Esophagus squamous epithelium (tissue), 5 donors: ENCODE measurements at regions not wholly inside any gene's neighbourhood (a gene's known extent, or its start where the extent isn't known, plus 50 kb on each side); places are given as distances from the start of the nearest gene placed in this dataset.

Experiments
- DNase-seq: peaks from one replicate; lab custom pipeline; 2025; lab: John Stamatoyannopoulos, UW
- H3K27ac ChIP-seq, 4 donors: fragments of 200-600 bp; sonication (generic); one replicate each; pipeline ENCODE4 v1.5.1; 2016 to 2019; ENCODE audit warnings: mild to moderate bottlenecking in 1 of 4
- H3K27me3 ChIP-seq, 4 donors: fragments of 200-600 bp; sonication (generic); 1 replicate in 3 of 4; 2 replicates in 1 of 4; pipeline versions ENCODE4 v1.5.1 to v1.6.0; 2017 to 2021; ENCODE audit warnings: antibody characterized with exemption in 1 of 4
- H3K36me3 ChIP-seq, 3 donors: fragments of 200-600 bp; sonication (generic); one replicate each; pipeline ENCODE4 v1.5.1; 2016 to 2019
- H3K4me1 ChIP-seq, 3 donors: fragments of 200-600 bp; sonication (generic); one replicate each; pipeline ENCODE4 v1.5.1; 2017 to 2019
- H3K4me3 ChIP-seq, 4 donors: fragments of 200-600 bp; sonication (generic); 1 replicate in 3 of 4; 2 replicates in 1 of 4; pipeline ENCODE4 v1.5.1; 2016 to 2019; ENCODE audit warnings: mild to moderate bottlenecking in 2 of 4, moderate library complexity in 1 of 4
- H3K9me3 ChIP-seq, 3 donors: fragments of 200-600 bp; sonication (generic); one replicate each; pipeline ENCODE4 v1.5.1; 2016 to 2019
- CTCF ChIP-seq, 6 experiments: fragments of 450-650 bp in 4 of 6; fragments of 200-600 bp in 2 of 6; sonication (generic) in 2 of 6; IDR thresholded peaks; one replicate each; pipeline ENCODE4 v1.5.1; 2016 to 2019; ENCODE audit warnings: antibody characterized with exemption in 6 of 6, mild to moderate bottlenecking in 4 of 6, moderate library complexity in 4 of 6
- POLR2A ChIP-seq, 4 donors: fragments of 450-650 bp; IDR thresholded peaks; one replicate each; pipeline ENCODE4 v1.6.1; 2017; ENCODE audit warnings: antibody characterized with exemption in 4 of 4, mild to moderate bottlenecking in 4 of 4, moderate library complexity in 3 of 4
- WGBS, 2 donors: methylation state at CpG; one replicate each; pipeline ENCODE4 v1.1.5; 2018; 5-methylcytosine and 5-hydroxymethylcytosine counted together
- intact Hi-C: fragments of 100-400 bp; cut with DNase I; formaldehyde crosslinking; loops from one replicate; pipeline ENCODE4 v1.15.0; 2022
- donor health status: DM: yes; HTN: yes; CAD: no.

- TF ChIP-seq CTCF (IDR thresholded peaks at IDR 0.05), result no peak
- no peak for TF ChIP-seq POLR2A (IDR thresholded peaks at IDR 0.05)
- H3K4me1 ChIP-seq, result peaks cover 0 to 12% (median 0%) of the 10 kb centered on the region in 3 donors
- no peaks in the 10 kb centered on the region for H3K9me3 ChIP-seq
- peak overlapping the region in 1 of 4 donors; percentile 34 for H3K27ac ChIP-seq
- H3K4me3 ChIP-seq, result no peak overlapping the region
- H3K27me3 ChIP-seq, result no peaks in the 10 kb centered on the region
- no peak for DNase-seq
- no peaks in the 10 kb centered on the region for H3K36me3 ChIP-seq
- WGBS, 2 donors, result 36 to 65% methylated on average over 1 of the region's 1 CpG
- intact Hi-C loops, result loop anchor here (10.0 kb wide), 1 partner anchor 532 kb away; no protein-coding TSS in a partner anchor
Observed at GRCh38 chr3:178967177-178967532, 104.5 kb downstream of the ZMAT3 start.

- peak overlapping the region in 1 of 4 donors; percentile 34 for H3K4me3 ChIP-seq
- 23 to 38% methylated on average over 6 of the region's 6 CpGs for WGBS, 2 donors
- peak overlapping the region in 1 of 4 donors; percentile 34 for H3K27ac ChIP-seq
- DNase-seq, result no peak
- H3K9me3 ChIP-seq, result no peaks in the 10 kb centered on the region
- intact Hi-C loops, result loop anchor here (10.0 kb wide), 1 partner anchor 532 kb away; no protein-coding TSS in a partner anchor
- no peaks in the 10 kb centered on the region for H3K27me3 ChIP-seq
- H3K36me3 ChIP-seq, result no peaks in the 10 kb centered on the region
- peaks cover 0 to 12% (median 0%) of the 10 kb centered on the region in 3 donors for H3K4me1 ChIP-seq
- TF ChIP-seq POLR2A (IDR thresholded peaks at IDR 0.05) (no peak), CTCF (IDR thresholded peaks at IDR 0.05) (peak; percentile 24 to 68 (median 44))
Observed at GRCh38 chr3:178966299-178967176, 105.1 kb downstream of the ZMAT3 start.

- DNase-seq, result no peak
- no peaks in the 10 kb centered on the region for H3K9me3 ChIP-seq
- no peaks in the 10 kb centered on the region for H3K27me3 ChIP-seq
- WGBS, 2 donors, result 31 to 41% methylated on average over 4 of the region's 4 CpGs
- H3K27ac ChIP-seq, result no peak overlapping the region
- peaks cover 0 to 12% (median 0%) of the 10 kb centered on the region in 3 donors for H3K4me1 ChIP-seq
- no peak overlapping the region for H3K4me3 ChIP-seq
- intact Hi-C loops, result loop anchor here (10.0 kb wide), 1 partner anchor 530 kb away; no protein-coding TSS in a partner anchor
- TF ChIP-seq POLR2A (IDR thresholded peaks at IDR 0.05) (no peak), CTCF (IDR thresholded peaks at IDR 0.05) (no peak)
- no peaks in the 10 kb centered on the region for H3K36me3 ChIP-seq
Observed at GRCh38 chr3:178964551-178964950, 107.1 kb downstream of the ZMAT3 start.

GRCh38 chr3:178960918-178961317 lies 110.7 kb downstream of the ZMAT3 start:
- Histone ChIP-seq H3K4me1 (peaks cover 0 to 2% (median 0%) of the 10 kb centered on the region in 3 donors), H3K4me3 (no peak overlapping the region), H3K27ac (no peak overlapping the region), H3K36me3 (no peaks in the 10 kb centered on the region), H3K9me3 (no peaks in the 10 kb centered on the region), H3K27me3 (no peaks in the 10 kb centered on the region)
- TF ChIP-seq POLR2A (IDR thresholded peaks at IDR 0.05), result no peak
- no peak for TF ChIP-seq CTCF (IDR thresholded peaks at IDR 0.05)
- DNase-seq, result no peak
- intact Hi-C loops, result loop anchor here (10.0 kb wide), 1 partner anchor 526 kb away; no protein-coding TSS in a partner anchor

GRCh38 chr3:178960181-178960580 lies 111.4 kb downstream of the ZMAT3 start:
- intact Hi-C loops, result loop anchor here (10.0 kb wide), 1 partner anchor 525 kb away; no protein-coding TSS in a partner anchor
- DNase-seq, result no peak

More at GRCh38 chr3:178960181-178960580, 111.4 kb downstream of the ZMAT3 start:
- no peaks in the 10 kb centered on the region for H3K9me3 ChIP-seq
- 44 to 53% methylated on average over 3 of the region's 3 CpGs for WGBS, 2 donors
- H3K27me3 ChIP-seq, result no peaks in the 10 kb centered on the region
- H3K4me3 ChIP-seq, result no peak overlapping the region
- no peak overlapping the region for H3K27ac ChIP-seq
- TF ChIP-seq POLR2A (IDR thresholded peaks at IDR 0.05), result no peak
- TF ChIP-seq CTCF (IDR thresholded peaks at IDR 0.05), result no peak
- H3K36me3 ChIP-seq, result no peaks in the 10 kb centered on the region
- H3K4me1 ChIP-seq, result no peaks in the 10 kb centered on the region
